Activated CD4-positive, alpha-beta T cell treated with anti-CD3 and anti-CD28 coated beads, Interleukin-2, Interleukin-4, amounts not matched to agents 100 ng/mL and 50 ng/mL, durations not matched to agents 16 hours and 8 hours (primary cell): ENCODE measurements at regions not wholly inside any gene's neighbourhood (a gene's known extent, or its start where the extent isn't known, plus 50 kb on each side); places are given as distances from the start of the nearest gene placed in this dataset.

Experiments
- DNase-seq: peaks from one replicate; pipeline ENCODE4 v3.0.0-alpha.2; 2020; ENCODE audit warnings: low spot score

- DNase-seq, result no peak
Observed at GRCh38 chr11:109165035-109165434, 257.0 kb upstream of the C11orf87 start.

GRCh38 chr11:109166441-109166840 lies 255.5 kb upstream of the C11orf87 start:
- no peak for DNase-seq

- DNase-seq, result no peak
Observed at GRCh38 chr11:109173504-109173903, 248.5 kb upstream of the C11orf87 start.

- DNase-seq, result no peak
Observed at GRCh38 chr11:109184376-109184775, 237.6 kb upstream of the C11orf87 start.

- DNase-seq, result no peak
Observed at GRCh38 chr11:109192864-109193263, 229.1 kb upstream of the C11orf87 start.

- DNase-seq, result no peak
Observed at GRCh38 chr11:109193880-109194279, 228.1 kb upstream of the C11orf87 start.

- no peak for DNase-seq
Observed at GRCh38 chr11:109196016-109196415, 226.0 kb upstream of the C11orf87 start.

- no peak for DNase-seq
Observed at GRCh38 chr11:109197656-109198055, 224.3 kb upstream of the C11orf87 start.

- no peak for DNase-seq
Observed at GRCh38 chr11:109203176-109203575, 218.8 kb upstream of the C11orf87 start.

- DNase-seq, result no peak
Observed at GRCh38 chr11:109205312-109205711, 216.7 kb upstream of the C11orf87 start.

- no peak for DNase-seq
Observed at GRCh38 chr11:109208121-109208520, 213.9 kb upstream of the C11orf87 start.

GRCh38 chr11:109209572-109209971 lies 212.4 kb upstream of the C11orf87 start:
- no peak for DNase-seq

- DNase-seq, result no peak
Observed at GRCh38 chr11:109221190-109221589, 200.8 kb upstream of the C11orf87 start.

- DNase-seq, result no peak
Observed at GRCh38 chr11:109222761-109223160, 199.2 kb upstream of the C11orf87 start.

- no peak for DNase-seq
Observed at GRCh38 chr11:109223451-109223850, 198.5 kb upstream of the C11orf87 start.

- no peak for DNase-seq
Observed at GRCh38 chr11:109229682-109230081, 192.3 kb upstream of the C11orf87 start.

- no peak for DNase-seq
Observed at GRCh38 chr11:109236188-109236587, 185.8 kb upstream of the C11orf87 start.

GRCh38 chr11:109236696-109237095 lies 185.3 kb upstream of the C11orf87 start:
- no peak for DNase-seq

GRCh38 chr11:109237636-109238035 lies 184.4 kb upstream of the C11orf87 start:
- DNase-seq, result no peak

- no peak for DNase-seq
Observed at GRCh38 chr11:109241988-109242536, 179.9 kb upstream of the C11orf87 start.

- no peak for DNase-seq
Observed at GRCh38 chr11:109247071-109247470, 174.9 kb upstream of the C11orf87 start.

- no peak for DNase-seq
Observed at GRCh38 chr11:109249597-109249996, 172.4 kb upstream of the C11orf87 start.

GRCh38 chr11:109251230-109251629 lies 170.8 kb upstream of the C11orf87 start:
- no peak for DNase-seq

GRCh38 chr11:109264128-109264527 lies 157.9 kb upstream of the C11orf87 start:
- no peak for DNase-seq
